Posterior cingulate gyrus (tissue), 11 donors: ENCODE measurements at regions not wholly inside any gene's neighbourhood (a gene's known extent, or its start where the extent isn't known, plus 50 kb on each side); places are given as distances from the start of the nearest gene placed in this dataset.
"Not testable (repeated sequence)": the region's sequence is repeated elsewhere in the genome, so short reads cannot be mapped to it uniquely, and the experiment has no call there.

Experiments
- DNase-seq, 10 donors: peaks; one replicate each; pipeline versions ENCODE4 v3.0.0 to v3.0.0-alpha.2; 2020 to 2021; ENCODE audit warnings: mixed read lengths in 3 of 10
- intact Hi-C: fragments of 100-400 bp; cut with DNase I; formaldehyde crosslinking; loops from one replicate; pipeline ENCODE4 v1.15.1; 2023

GRCh38 chr20:19024296-19025035 is 188.0 kb upstream of the SLC24A3 start:
- no peak for DNase-seq
- intact Hi-C loops, result no loop called here

- intact Hi-C loops, result no loop called here
These were observed 186.9 kb upstream of the SLC24A3 start for GRCh38 chr20:19025430-19026120.

GRCh38 chr20:19026121-19026878 is 186.1 kb upstream of the SLC24A3 start:
- intact Hi-C loops, result no loop called here
- no peak for DNase-seq

More at GRCh38 chr20:19025430-19026120, 186.9 kb upstream of the SLC24A3 start:
- DNase-seq, result no peak

GRCh38 chr20:19026901-19027644 is 185.4 kb upstream of the SLC24A3 start:
- no peak for DNase-seq
- intact Hi-C loops, result no loop called here

GRCh38 chr20:19027971-19028370 is 184.5 kb upstream of the SLC24A3 start:
- intact Hi-C loops, result no loop called here
- no peak for DNase-seq

- DNase-seq, result no peak
- intact Hi-C loops, result no loop called here
These were observed 170.7 kb upstream of the SLC24A3 start for GRCh38 chr20:19041787-19042186.

GRCh38 chr20:19045371-19045770 is 167.1 kb upstream of the SLC24A3 start:
- intact Hi-C loops, result no loop called here
- no peak for DNase-seq

DNA sequence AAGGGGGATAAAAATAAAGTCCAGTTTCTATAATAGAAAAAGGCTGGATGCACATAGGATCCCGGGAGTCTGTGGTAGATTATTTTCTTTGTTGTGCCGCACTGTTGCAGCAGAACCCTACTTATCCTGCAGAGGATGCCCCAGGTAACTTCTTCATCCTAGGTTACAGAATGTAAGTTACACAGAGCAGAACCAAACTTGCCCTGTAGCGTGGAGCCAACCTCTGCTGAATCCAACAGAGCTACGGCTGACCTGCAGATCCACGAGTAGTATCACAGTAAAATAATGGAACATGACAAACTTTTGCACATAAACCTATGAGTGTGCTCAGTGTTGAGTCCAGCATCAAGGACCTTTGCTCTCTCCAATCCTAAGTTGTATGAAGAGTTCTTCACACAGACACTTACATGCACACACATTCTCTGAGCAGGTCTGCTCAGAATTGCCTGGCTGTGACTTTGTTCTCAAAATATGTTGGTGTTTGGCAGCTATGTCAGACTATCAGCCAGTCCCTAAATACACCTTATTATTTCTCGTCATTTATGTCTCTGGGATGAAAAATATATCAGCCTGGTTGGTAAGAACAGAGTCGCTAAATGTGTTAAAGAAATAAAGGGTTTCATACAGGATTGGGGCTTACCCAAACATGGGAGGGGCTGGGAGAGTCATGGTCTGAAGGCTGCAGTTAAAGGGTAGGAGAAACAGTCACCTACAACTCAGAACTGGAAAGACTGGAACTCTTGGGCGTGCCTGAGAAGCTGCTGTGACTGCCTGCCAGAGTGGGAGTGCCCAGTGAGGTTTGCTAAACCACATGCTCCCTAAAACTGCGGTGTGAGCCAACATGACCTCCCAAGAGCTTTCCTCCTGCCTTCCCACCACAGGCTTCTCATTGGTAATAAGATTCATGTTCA is 165.1 kb upstream of the SLC24A3 start:
- intact Hi-C loops, result no loop called here
- no peak for DNase-seq

DNA sequence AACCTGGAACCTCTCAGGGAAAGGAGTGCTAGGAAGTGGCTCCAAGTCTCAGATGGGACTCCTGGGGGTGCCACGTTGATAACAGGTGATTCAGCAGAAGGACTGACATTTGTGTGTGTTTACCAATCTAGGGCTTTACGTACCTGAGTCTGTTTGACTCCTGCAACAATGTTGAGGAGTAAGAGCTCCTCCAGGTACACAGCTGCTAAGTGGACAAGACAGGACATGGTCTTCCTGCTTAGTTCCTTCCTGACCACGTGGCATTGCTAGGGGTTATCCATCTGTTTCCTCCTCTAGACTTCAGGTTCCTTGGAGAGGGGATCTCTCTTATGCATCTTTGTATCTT is 164.5 kb upstream of the SLC24A3 start:
- intact Hi-C loops, result no loop called here
- no peak for DNase-seq

DNA sequence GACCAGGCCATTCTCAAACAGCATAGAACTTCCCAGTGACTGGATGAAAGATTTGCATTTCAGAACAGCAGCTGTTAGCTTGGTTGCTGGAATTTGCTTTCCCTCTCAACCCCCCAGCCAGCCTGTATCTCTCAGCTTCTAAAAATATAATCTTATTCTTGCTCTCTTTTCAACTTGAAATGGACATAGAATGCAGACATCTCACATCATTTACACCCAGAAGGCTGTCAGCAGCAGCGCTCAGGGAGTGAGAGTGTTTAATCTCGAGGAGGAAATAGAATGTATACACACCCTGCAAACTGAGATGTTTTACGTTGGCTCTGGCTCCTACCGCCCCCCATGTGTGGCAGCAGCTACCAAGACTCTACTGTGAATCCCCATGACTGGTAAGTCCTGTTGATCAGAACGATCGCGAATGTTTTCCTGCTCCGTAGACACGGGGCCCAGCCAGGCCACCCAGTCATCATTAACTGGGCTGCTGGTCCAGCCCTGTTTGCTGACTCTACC is 163.4 kb upstream of the SLC24A3 start:
- intact Hi-C loops, result no loop called here
- DNase-seq, result peak in 2 of 10 donors; percentile 22 to 81

- no peak for DNase-seq
- intact Hi-C loops, result no loop called here
These were observed 162.9 kb upstream of the SLC24A3 start for GRCh38 chr20:19049514-19049913.

DNA sequence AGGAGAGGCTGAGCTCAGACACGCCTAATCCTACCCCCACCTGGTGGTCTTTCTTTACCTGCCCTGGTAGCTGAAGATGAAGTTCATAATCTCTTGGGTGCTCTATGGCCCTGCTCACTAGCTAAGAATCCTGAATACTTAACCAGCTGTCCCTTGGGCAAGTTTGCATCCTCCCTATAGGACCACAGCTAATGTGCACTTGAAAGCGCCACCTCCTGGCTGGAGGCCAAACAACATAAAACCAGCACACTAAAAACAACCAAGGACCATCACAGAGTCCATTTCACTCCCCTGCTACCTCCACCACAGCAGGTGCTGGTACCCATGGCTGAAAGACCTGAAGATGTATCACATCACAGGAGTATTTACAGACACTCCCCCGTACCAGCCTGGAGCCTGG is 155.5 kb upstream of the SLC24A3 start:
- intact Hi-C loops, result no loop called here
- DNase-seq, result no peak

- DNase-seq, intact Hi-C loops: not testable (repeated sequence)
These were observed 147.7 kb upstream of the SLC24A3 start for GRCh38 chr20:19064788-19065187.

GRCh38 chr20:19067986-19068385 is 144.5 kb upstream of the SLC24A3 start:
- intact Hi-C loops, result no loop called here
- no peak for DNase-seq

GRCh38 chr20:19070026-19070425 is 142.4 kb upstream of the SLC24A3 start:
- DNase-seq, result peak in 5 of 10 donors; percentile 15 to 85 (median 55)
- intact Hi-C loops, result no loop called here

DNA sequence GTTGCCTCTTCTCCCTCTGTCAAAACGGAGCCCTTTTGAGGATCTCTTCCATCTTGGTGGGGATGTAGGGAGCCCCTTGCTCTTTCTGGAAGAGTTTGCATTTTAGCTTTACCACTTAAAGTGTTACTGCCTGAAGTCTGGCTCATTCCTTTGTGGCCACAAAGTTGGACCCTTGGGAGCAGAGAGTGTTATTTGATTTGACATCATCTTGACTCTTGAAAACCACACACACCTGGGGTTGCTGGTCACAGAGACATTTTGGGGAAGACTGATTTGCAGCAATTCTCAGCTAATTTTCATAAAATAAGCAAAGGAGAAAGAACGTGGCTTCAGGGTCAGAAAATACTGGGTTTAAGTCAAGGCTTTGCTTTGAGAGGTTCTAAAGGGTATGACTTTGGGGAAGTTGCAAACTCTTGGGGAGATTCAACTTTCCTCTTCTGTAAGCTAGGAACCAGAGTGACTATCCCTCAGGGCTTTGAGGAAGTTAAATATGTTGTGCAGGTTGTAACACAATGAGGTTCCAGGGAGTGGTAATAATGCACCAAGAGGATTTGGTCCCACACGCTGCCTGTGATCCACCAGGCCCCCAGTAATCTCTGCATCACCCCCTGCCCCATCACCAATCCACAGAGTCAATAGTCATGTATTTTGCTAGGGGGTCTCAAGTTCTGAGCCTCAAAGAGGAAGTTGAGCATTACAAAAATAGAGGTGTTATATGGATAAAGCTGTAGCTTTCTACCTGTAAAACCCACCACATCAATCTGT is 141.6 kb upstream of the SLC24A3 start:
- no peak for DNase-seq
- intact Hi-C loops, result no loop called here

DNA sequence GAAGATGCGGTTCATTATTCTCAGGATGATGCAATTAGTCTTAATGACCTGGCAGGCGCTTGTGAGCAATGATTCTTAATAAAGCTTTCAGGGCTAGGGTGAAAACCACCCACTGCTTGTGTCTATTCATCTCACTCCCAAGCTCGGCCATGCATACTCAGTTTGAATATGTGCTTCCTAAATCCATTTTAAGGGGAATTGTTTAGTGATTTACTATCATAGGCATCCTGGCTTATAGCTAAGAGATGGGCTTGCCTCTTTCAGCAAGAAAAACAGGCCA is 141.1 kb upstream of the SLC24A3 start:
- intact Hi-C loops, result no loop called here
- no peak for DNase-seq

DNA sequence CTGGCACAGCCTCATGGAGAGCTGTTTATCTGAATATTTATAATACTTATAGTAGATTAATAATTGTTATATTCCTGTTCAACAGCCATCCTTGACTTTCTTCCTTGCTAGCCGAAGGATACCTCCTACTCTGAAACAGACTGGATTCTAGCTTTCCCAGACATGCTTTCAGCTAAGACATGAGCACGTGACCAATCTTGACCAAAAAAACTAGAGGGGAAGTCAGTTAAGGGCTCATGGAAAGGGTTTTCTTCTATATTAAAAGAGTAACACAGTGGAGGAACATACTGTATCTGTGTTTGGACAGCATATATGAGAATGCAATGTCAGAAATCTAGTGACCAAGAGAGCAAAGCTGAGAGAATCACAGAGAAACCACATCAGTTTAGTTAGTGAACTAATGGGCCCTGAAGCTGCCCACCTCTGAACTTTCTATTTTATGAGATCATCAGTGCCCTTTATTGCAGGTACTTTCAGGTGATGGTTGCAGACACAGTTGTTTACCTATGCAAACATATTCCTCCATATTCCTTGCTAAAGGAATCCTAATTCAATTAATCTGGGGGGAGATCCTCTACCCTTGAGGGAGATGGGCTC is 140.4 kb upstream of the SLC24A3 start:
- intact Hi-C loops, result no loop called here
- DNase-seq, result no peak

GRCh38 chr20:19072988-19073387 is 139.5 kb upstream of the SLC24A3 start:
- intact Hi-C loops, result no loop called here

More at GRCh38 chr20:19072988-19073387, 139.5 kb upstream of the SLC24A3 start:
- DNase-seq, result no peak
